HL-60 (cell line): ENCODE measurements at regions not wholly inside any gene's neighbourhood (a gene's known extent, or its start where the extent isn't known, plus 50 kb on each side); places are given as distances from the start of the nearest gene placed in this dataset.

Source experiments
- DNase-seq, 2 experiments: peaks; one replicate each; pipeline ENCODE4 v3.0.0-alpha.2; 2010 to 2020; ENCODE audit warnings: low read depth in 1 of 2, low spot score in 1 of 2
- H3K27ac ChIP-seq: fragments of 250-450 bp; sonication (Bioruptor Pico); replicated peaks from 2 replicates; pipeline ENCODE4 v1.5.1; 2020; ENCODE audit warnings: mild to moderate bottlenecking, moderate library complexity
- H3K27me3 ChIP-seq: fragments of 250-450 bp; sonication (Bioruptor Pico); 2 replicates; pipeline ENCODE4 v1.5.1; 2021; ENCODE audit warnings: mild to moderate bottlenecking, moderate library complexity; ENCODE audit not compliant: insufficient read depth, poor library complexity, severe bottlenecking
- H3K4me3 ChIP-seq: replicated peaks from 2 replicates; pipeline ENCODE4 v1.5.1; 2011; ENCODE audit warnings: mild to moderate bottlenecking, control low read depth, low read length; ENCODE audit not compliant: insufficient read depth
- CTCF ChIP-seq: IDR thresholded peaks from one replicate; pipeline ENCODE4 v1.5.1; 2011; ENCODE audit warnings: low read length, control low read depth, inconsistent platforms; ENCODE audit not compliant: insufficient read depth
- GABPA ChIP-seq: IDR thresholded peaks from 2 replicates; pipeline ENCODE4 v1.6.1; 2012; ENCODE audit warnings: low read depth
- POLR2AphosphoS5 ChIP-seq: IDR thresholded peaks from 2 replicates; pipeline ENCODE4 v1.6.1; 2012; ENCODE audit warnings: low read depth
- SPI1 ChIP-seq: IDR thresholded peaks from 2 replicates; pipeline ENCODE4 v1.6.1; 2012; ENCODE audit warnings: low read depth, mild to moderate bottlenecking, borderline replicate concordance
- TF ChIP-seq, protein P1 (sequence below): IDR thresholded peaks from 2 replicates; pipeline ENCODE4 v1.6.1; 2012; ENCODE audit warnings: low read depth; ENCODE audit not compliant: insufficient replicate concordance

DNA sequence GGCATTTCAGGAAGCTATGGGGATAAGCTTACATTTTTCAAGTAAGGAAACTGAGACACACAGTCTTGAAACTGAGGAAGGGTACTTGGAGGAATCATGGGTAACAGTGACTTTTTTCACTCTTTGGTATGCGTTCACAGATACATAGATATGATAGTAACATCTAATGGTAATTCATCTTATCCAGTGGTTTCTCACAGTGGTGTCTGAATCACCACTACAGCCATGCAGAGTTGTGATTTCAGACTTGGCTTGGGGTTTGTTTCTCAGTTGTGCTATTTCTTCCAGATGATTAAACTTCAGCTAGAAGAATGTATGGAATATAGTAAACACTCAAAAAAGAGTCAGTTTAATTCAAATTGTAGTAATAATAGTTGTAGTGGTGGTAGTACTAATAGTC is 239.1 kb upstream of the NUDT12 start:
- Histone ChIP-seq H3K4me3 (no peak overlapping the region), H3K27ac (no peak overlapping the region), H3K27me3 (no peaks in the 10 kb centered on the region)
- DNase-seq = no peak
- no peak for TF ChIP-seq GABPA
- TF ChIP-seq POLR2AphosphoS5 = no peak
- TF ChIP-seq CTCF = no peak
- TF ChIP-seq, protein P1, sequence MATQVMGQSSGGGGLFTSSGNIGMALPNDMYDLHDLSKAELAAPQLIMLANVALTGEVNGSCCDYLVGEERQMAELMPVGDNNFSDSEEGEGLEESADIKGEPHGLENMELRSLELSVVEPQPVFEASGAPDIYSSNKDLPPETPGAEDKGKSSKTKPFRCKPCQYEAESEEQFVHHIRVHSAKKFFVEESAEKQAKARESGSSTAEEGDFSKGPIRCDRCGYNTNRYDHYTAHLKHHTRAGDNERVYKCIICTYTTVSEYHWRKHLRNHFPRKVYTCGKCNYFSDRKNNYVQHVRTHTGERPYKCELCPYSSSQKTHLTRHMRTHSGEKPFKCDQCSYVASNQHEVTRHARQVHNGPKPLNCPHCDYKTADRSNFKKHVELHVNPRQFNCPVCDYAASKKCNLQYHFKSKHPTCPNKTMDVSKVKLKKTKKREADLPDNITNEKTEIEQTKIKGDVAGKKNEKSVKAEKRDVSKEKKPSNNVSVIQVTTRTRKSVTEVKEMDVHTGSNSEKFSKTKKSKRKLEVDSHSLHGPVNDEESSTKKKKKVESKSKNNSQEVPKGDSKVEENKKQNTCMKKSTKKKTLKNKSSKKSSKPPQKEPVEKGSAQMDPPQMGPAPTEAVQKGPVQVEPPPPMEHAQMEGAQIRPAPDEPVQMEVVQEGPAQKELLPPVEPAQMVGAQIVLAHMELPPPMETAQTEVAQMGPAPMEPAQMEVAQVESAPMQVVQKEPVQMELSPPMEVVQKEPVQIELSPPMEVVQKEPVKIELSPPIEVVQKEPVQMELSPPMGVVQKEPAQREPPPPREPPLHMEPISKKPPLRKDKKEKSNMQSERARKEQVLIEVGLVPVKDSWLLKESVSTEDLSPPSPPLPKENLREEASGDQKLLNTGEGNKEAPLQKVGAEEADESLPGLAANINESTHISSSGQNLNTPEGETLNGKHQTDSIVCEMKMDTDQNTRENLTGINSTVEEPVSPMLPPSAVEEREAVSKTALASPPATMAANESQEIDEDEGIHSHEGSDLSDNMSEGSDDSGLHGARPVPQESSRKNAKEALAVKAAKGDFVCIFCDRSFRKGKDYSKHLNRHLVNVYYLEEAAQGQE = no peak
- TF ChIP-seq SPI1 = no peak

DNA sequence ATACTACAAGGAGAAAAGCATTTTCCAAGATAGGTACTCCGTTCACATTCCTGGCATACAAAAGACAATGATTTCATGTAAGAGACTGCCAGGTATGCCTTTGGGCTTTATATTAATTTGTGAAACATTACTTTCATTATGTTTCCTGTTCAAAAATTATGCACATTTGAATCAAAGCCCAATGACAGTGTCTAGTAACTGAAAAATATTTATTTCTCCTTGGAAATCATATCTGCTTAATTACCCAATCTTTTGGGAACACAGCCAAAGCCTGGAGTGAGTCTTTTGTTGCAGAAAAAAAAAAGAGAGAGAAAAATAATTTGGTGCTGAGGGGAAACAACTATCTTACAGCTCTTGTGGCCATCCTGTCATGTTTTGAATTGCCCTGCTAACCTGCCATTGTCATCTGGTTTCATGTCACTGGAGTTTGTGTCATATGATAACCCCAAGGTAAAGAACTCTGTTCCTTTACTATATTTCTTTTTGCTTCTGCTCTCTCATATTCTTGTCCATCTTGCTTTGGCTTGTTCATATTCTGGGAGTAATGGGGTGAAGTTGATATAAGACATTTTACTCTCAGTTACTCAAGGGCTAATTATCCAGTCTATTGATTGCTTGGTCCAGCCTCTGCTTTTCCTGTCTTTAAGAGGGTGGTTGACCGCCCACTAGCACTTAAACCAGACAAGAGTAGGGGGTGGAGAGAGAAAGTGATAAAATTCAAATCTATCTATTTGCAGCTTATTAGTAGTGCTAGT is 238.3 kb upstream of the NUDT12 start:
- no peak overlapping the region for H3K27ac ChIP-seq
- H3K27me3 ChIP-seq = no peaks in the 10 kb centered on the region
- no peak for DNase-seq
- TF ChIP-seq, protein P1 = no peak
- TF ChIP-seq POLR2AphosphoS5 (no peak), GABPA (no peak), SPI1 (no peak), CTCF (no peak)
- H3K4me3 ChIP-seq = no peak overlapping the region

DNA sequence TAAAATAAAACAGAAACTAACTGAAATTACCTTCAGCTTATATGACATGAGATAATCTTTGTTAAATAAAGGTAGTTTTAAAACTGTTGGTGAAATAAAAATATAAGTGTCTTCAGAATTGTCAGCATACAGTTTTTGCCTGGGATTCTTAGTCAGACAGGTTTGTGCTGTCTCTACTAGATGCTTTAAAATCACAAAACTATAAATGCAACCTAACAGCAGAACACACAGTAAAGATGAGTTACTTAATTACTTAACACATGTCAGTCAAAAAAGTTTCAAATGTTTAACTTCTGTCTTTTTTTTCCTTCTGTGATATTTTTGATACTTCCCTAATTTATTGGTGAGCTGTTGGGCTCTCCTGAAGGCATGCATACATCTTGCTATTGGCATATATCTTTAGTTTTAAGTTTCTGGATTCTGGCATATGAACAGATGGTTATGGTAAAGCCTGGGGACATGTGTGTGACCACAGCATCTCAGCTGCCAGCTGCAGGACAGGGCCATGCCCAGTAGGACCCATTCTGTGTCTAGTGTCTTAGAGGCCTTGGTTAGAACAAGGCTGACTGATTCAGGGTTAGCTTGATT is 231.1 kb upstream of the NUDT12 start:
- no peak for DNase-seq
- H3K27ac ChIP-seq = no peak overlapping the region
- H3K4me3 ChIP-seq = no peak overlapping the region
- TF ChIP-seq CTCF = no peak
- H3K27me3 ChIP-seq = no peaks in the 10 kb centered on the region

DNA sequence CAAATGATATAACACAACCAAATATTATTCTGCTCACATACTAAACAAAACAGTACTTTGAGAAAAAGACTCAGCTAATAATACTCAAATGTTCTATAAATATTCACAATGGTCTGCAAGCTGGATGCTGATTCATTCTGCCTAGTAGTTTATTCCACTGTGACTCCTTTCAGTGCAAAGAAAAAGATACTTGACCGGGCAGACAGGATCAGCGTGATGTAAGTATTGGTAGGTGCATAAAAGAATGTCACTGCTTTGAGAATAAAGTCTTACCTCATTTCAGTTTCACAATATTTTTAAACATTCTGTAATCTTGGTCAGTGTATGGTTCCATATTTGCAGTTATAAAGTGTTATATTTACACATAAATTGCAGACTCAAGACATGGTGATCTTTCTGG is 223.0 kb upstream of the NUDT12 start:
- Histone ChIP-seq H3K27ac (no peak overlapping the region), H3K27me3 (no peaks in the 10 kb centered on the region), H3K4me3 (no peak overlapping the region)
- no peak for TF ChIP-seq SPI1
- no peak for TF ChIP-seq GABPA
- TF ChIP-seq CTCF = no peak
- TF ChIP-seq, protein P1 = no peak
- TF ChIP-seq POLR2AphosphoS5 = no peak
- DNase-seq = no peak
